ENCODE measurements at regions not wholly inside any gene's neighbourhood (a gene's known extent, or its start where the extent isn't known, plus 50 kb on each side); places are given as distances from the start of the nearest gene placed in this dataset.

GRCh38 chr11:116062490-116063171, 558.4 kb upstream of the CADM1 start:
- TF ChIP-seq CTCF (IDR thresholded peaks at IDR 0.05), result no peak
- TF ChIP-seq POLR2A (IDR thresholded peaks at IDR 0.05), result no peak

All from esophagus squamous epithelium (tissue), 4 donors.